HG03575 (cell line): ENCODE measurements at regions not wholly inside any gene's neighbourhood (a gene's known extent, or its start where the extent isn't known, plus 50 kb on each side); places are given as distances from the start of the nearest gene placed in this dataset.
A peak's percentile ranks its signal among the peaks of the same experiment; 100 is the strongest.
"Not testable (repeated sequence)": the region's sequence is repeated elsewhere in the genome, so short reads cannot be mapped to it uniquely, and the experiment has no call there.

ENCODE experiments used
- ATAC-seq: cut with Tn5 transposase; IDR thresholded peaks from one replicate; pipeline ENCODE4 v1.9.1; 2021; ENCODE audit not compliant: unreplicated experiment, insufficient number of reproducible peaks, low FRiP score; ENCODE audit errors: extremely low read depth

DNA sequence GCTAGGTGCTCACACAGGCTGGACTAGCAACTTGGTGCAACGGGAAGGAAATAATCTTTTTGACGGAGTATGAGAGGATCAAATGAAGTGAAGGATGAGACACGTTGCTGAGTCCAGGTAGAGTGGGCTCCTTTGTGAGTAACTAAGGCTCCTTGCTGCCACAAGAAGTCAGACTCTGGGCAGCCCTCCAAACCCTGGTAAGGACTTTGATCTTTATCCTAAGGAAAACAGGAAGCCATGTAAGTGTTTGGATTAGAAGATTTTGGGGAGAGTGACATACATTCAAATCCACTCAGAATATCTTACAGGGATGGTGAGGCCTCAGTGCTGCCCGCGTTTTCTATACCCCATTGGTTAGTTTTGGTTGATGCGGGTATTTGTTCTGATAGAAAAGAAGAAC is 155.9 kb upstream of the RAG2 start:
- ATAC-seq: no peak

DNA sequence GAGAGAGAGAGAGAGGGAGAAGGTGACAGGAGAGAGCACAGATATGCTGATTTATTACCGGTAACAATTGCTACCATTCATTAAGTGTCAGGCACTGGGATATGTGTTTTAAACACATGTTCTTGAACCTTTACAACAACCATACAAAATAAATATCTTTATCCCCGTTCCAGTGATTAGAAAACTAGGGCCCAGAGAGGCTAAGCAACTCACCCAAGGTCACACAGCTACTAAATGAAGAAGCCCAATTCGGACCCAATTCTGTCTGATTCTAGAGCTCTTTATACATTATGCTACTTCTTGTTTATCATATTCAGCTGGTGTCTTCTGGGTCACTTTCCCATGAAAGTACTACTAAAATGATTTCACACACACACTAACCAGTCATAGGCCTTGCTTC is 154.0 kb upstream of the RAG2 start:
- no peak for ATAC-seq

DNA sequence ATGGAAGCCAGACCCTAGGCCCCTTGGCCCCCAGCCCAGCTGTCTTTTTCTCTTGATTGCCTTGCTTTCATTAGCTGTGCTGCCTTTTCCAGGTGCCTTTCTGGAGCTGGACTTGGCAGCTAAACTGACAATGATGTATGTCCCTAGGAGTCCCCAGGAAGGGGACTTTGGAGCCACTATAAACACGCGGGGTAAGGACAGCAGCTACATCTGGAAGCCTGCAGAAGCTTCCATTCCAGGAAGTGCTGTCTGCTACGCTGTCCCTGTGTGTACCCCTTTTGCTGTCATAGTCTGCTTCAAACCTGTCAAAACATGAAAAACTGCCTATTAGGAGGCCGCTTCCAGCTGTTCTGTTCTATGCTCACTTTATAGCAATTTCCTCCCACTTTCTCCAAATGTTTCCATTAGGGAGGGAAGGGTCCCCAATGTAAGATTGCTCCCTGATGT is 153.3 kb upstream of the RAG2 start:
- ATAC-seq: no peak

DNA sequence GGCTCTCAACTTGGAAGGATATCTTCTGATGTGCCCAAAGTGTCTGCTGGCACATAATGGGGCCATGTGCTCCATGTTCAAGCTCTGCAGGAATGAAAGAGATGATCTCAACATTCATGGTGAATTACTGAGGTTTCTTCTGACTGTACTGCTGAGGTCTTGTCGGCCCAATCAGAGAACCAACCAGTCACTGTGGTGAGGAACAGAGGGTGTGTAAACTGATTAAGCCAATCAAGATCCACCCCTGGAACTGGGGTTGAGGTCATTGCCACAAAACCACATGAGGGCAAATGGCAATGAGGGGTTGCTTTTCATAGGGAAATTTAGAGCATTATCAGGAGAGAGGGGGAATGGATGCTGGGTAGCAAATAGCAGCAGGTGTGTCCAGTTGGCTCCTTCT is 152.3 kb upstream of the RAG2 start:
- no peak for ATAC-seq

DNA sequence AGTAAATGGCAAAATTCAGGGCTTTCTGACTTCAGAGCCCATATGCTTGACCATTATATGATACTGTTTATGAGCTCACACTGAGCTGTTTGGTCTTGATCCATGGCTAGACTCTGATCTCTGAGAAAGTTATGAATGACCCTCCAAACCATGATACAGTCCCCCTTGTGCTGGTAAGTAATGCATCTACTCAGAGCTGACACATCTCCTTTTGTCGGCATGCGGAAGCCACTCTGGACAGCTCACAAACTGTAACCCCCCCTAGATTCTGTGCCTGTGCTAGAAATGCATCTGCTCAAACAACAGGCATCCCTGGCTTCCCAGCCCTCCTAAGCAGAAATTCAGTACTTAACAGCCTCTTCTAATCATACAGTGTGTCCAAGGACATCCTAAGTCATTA is 150.8 kb upstream of the RAG2 start:
- ATAC-seq: no peak

DNA sequence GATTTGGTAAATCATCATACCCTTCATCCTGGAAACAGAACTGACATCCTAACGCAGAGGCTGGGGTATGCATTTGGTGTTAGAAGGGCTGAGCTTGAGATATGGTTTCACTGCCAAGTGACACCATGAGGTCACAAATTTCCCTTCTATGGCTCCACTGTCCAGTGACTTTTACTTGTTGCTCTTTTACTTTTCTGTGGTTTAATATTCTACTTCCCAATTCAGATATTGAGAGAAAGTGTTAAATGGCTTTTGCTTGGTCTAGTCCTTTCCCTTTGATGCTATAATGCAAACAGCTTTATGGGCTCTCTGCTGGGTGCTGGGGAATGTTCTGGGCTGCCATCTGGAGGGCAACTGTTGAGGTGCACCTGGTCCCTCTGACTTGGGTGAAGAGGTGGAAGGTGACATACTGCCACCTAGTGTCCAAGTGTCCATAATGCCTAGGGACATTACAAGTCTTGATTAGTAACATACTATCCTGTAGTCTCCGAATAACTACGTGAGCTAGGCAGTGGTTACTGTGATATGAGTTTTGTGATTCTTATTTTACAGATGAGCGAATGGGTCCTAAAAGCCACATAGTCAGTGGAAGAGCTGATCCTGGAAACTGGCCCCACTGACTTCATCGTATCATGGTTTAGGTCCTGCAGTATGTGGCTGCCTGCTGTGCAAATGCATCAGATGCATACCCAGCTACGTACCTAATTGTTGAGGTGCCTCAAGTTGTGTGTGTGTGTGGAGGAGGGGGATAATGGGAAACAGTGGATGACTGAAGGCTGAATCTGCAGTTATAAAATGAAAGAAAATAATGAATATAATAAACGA is 149.1 kb upstream of the RAG2 start:
- ATAC-seq: peak; percentile 66

DNA sequence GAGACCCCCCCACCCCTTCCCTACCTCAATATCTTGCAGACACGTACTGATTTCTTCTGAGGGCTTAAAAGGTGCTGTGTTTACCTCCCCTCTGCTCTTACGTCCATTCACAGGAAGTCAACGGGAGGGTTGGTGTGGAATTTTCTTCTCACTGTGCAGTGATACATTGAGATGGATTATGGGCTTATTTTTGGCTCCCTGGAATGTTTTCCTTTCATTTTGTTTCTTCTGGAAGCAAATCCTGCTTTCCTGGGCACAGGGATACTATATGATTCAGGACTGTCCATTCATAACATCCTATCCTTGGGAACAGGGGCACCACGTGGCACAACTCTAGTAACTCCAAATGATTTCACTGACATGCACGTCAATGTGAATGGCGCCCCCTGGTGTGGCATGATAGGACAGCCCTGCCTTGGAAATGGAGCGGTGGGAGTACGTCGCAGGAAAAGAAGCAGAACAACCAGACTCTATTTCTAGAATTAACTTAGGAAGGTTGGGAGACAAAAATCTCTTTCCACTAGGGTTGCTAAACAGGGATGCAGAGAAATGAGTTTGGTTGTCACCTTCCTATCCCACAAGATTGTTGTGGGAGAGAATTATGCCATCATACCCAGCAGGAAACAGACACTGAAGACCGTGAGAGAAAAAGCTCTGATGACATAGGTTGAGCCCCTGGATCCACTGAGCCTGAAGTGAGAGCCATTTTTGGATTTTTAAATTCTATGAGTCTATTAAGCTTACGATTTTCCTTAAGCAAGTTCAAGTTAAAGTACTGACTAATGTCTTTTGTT is 146.5 kb upstream of the RAG2 start:
- no peak for ATAC-seq

DNA sequence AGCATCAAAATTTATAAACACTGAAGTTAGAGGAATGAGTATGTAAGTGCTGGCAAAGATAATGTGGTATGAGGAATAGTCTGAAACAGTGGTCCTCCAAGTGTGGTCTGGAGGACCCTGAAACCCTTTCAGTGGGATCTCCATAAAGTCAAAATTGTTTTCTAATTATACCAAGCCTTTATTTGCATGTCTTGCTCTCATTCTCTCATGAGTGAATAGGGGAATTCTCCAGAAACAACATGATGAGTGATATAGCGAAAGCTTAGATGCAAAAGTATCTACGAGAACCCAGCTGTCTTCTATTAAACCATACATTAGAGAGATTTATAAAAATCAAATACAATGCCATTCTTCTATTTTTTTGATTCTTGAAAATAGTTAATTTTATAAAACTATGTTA is 145.0 kb upstream of the RAG2 start:
- peak; percentile 56 for ATAC-seq

DNA sequence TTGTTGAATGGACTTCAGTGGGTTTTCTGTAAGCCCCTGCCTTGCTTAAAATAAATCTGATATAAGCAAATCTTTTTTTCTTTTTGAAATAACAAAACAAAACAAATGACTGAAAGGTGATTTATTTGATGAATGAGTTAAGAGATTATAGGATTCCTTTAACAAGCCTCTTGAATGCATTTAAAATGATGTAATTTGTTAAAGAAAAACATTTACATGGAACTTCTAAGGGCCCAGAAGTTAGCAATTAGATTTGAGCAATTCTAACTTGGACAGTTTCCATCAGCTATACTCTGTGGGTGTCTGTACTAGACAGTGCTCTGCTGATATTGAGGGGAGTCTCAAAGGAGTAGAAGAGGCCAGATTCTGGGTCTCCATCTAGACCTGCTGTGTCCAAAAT is 143.5 kb upstream of the RAG2 start:
- no peak for ATAC-seq

DNA sequence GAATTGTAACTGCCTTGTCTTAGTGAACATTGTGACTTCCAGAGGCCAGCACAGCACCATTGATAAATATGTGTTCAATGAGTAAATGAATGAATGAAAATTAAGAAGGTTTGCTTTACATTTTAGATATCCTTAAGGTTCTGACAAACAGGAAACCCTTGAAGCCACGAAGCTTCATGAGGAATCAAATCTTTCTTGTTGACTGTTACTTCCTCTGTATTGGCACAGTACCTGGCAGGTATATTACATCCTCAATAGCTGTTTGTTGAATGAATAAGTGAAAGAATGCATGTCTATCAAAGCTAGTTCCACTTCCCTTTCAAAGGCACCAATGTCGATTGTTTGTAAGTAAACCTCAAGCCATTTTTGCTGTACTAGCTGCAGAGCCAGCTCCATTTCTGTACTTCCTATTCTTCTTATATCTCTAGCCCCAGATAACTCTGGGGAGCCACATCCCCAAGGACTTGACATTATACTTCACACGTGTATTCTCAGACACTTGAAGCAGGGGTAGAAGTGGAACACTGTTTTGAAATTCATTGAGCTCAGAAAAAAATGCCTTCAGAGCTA is 140.3 kb upstream of the RAG2 start:
- ATAC-seq: no peak

DNA sequence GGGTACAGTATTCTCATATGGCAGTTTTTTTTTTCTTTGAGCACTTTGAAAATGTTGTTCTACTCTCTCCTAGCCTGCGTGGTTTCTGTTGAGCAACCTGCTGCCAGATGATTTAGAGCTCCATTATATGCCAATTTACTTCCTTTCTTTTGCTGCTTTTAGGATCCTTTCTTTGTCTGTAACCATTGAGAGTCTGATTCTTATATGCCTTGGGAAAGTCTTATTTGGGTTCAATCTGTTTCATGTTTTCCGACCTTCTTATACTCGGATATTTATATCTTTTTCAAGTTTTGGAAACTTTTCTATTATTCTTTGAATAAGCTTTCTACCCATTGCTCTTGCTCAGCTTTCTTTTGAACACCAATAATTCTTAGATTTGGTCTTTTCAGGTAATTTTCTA is 138.1 kb upstream of the RAG2 start:
- no peak for ATAC-seq

DNA sequence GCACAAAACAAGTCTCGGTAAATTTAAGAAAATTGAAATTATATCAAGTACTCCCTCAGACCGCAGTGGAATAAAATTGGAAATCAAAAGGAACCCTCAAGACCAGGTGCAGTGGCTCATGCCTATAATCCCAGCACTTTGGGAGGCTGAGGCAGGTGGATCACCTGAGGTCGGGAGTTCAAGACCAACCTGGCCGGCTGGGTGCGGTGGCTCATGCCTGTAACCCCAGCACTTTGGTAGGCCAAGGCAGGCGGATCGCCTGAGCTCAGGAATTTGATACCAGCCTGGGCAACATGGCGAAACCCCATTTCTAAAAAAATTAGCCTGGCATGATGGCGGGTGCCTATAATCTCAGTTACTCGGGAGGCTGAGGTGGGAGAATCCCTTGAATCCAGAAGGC is 135.7 kb upstream of the RAG2 start:
- ATAC-seq: not testable (repeated sequence)

DNA sequence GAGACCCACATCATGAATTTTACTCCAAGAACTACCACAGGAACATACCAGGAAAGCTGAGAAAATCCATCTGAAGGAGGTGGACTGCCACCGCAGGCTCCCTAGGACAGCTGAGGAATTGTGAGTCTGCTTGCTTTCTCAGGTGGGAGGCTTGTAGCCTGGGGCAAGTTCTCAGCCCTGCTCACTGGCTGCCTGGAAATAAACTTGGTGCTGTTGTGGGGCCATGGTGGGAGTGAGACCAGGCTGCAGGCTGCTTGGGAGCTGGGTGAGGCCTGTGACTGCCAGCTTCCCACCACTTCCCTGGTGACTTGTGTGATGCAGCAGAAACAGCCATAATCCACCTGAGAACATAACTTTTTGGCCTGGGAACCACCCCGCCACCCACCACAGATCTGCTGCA is 132.7 kb upstream of the RAG2 start:
- no peak for ATAC-seq

DNA sequence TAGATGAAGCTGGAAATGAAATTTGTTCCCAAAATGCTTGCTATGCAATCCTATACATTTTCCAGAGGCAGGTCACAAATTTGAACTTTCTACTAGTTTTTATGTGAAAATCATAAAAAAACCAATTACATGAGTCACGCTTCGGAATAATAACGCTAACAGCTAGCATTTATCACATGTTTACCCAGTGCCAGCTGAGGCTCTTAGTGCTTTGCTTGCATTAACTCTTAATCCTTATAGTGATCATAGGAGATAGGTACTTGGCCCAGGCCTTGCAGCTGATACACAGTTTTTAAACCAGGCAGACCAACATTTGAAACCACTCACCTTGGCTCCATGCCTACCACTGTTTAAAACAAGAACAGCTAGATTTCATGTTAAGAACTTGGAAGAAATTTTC is 131.8 kb upstream of the RAG2 start:
- ATAC-seq: no peak

DNA sequence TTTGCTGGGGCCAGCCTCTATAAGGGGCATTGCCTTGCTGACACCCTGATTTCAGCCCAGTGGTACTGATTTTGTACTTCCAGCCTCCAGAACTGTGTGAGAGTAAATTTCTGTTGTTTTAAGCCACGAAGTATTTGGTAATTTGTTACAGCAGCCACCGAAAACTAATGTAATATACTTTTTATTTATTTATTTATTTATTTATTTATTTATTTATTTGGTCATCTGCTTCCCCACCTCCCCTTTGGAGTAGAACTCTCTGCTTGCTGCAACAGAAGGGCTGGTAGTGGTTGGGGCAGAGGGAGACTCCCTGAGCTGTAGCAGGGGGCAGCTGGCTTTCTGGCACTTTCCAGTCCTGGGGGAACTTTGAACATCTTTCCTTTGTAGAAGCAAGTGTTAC is 128.4 kb upstream of the RAG2 start:
- ATAC-seq: no peak

DNA sequence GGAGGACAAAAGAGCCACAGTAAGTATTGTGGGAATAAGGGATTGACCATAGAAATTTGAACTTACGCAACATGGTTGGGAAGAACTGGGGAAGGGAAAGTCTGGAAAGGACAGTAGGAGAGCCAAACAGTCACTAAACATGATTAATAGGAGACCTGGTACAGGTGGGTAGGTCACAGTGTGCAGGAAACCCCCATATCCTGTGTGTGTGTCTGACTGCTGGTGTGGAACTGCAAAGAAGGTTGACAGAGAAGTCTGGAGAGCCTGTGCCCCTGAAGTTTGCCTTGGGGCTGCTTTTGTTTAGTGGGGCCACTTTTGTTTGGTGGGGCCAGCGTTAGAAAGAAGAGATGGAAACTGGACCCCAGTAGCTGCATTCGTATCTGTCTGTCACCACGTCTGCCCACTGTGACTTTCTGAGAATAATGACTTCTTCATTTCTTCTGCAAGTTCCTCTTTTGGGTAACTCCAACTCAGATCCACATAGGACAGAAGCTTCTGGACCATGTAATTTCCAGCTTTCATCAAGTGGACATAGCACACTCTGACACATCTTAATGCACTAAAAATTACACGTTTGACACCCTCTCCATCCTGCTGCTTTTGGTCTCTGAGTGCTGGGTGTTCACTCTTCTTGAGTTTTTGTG is 126.8 kb upstream of the RAG2 start:
- peak; percentile 67 for ATAC-seq

DNA sequence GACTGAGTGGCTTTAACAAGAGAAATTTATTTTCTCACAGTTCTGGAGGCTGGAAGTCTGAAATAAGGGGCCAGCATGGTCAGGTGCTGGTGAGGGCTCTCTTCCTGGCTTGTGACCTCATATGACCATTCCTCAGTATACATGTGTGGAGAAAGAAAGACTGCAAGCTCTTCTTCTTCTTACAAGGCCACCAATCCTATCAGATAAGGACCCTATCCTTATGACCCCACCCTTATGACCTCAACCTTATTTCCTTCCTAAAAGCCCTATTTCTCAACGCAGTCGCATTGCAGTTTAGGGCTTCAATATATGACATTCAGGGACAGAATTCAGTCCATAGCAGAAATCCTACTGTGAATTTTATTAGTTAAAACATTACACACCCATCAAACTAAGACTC is 124.4 kb upstream of the RAG2 start:
- no peak for ATAC-seq

DNA sequence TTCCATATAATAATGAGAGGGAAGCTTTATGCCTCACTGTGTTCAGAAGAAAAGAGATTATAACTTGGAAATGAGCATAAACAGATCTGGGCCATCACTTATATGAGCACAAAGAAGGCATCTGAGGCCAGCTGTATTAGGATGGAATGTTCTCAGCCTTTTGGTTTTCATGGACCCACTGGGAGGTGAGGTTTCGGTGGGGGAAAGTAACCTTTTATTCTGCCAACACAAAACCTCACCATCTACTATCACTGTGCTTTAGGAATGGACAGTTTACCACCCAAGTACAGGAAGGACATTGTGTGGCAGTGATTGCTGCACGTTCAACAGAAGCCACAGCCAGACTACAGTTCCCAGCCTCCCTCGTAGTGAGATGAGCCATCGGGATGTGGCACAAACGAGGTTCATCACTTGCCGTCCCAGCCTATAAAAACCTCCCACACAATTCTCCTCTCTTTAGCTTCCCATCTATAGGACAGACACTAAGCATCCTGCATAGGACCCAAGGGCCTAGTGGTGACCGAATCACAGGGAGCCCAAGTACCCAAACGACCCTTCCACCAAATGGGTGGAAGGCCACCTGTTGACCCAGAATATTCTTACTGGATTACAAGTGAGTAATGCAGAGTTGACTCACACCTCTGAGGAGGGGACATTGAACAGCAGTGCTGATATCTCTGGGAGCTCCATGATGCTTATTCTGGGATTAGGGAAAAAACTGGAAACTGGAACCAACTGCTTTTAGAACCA is 121.5 kb upstream of the RAG2 start:
- ATAC-seq: no peak

DNA sequence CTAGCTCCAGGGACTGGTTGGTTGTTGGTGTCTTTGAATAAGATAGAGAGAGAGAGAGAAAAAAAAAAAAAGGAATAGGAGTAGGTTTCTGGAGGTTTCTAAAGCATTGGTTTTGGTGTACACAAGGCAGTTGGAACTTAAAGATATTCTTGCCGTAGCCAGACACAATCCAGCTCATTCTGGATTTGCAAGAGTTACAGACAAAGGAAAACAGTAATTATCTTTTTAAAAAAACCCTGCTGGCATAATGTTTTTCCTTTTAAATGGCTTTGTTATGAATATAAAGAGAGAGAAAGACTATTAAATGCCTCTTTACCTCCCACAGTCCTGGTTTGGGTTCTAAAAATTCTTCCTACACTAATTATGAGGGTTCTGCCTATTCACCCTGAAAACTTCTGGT is 120.4 kb upstream of the RAG2 start:
- no peak for ATAC-seq
